ENCODE measurements at regions not wholly inside any gene's neighbourhood (a gene's known extent, or its start where the extent isn't known, plus 50 kb on each side); places are given as distances from the start of the nearest gene placed in this dataset.
A peak's percentile ranks its signal among the peaks of the same experiment; 100 is the strongest.

- H3K27me3 ChIP-seq (ENCODE audit: low read length), result no peaks in the 10 kb centered on the region
- peaks cover 5% of the 10 kb centered on the region for H3K4me1 ChIP-seq (ENCODE audit: insufficient read depth, low read length)
- ChIA-PET POLR2A (ENCODE audit: unreplicated experiment) (no interaction called here), CTCF (no interaction called here)
- no peaks in the 10 kb centered on the region for H3K79me2 ChIP-seq (ENCODE audit: low read length)
- no peaks in the 10 kb centered on the region for H3F3A ChIP-seq (ENCODE audit: low read length, unreplicated experiment)
- H3K9me2 ChIP-seq (replicated peaks; ENCODE audit: low read length), result no peaks in the 10 kb centered on the region
- DNase-seq (no peak), ATAC-seq (no peak)
- no peak overlapping the region for H3K4me3 ChIP-seq (ENCODE audit: low read length)
- no peak overlapping the region for H3K9ac ChIP-seq (ENCODE audit: low read length)
- intact Hi-C loops (cut with micrococcal nuclease), result no loop called here
- H4K20me1 ChIP-seq (ENCODE audit: low read length), result no peaks in the 10 kb centered on the region
- no peak for TF ChIP-seq EZH2phosphoT487 (IDR thresholded peaks at IDR 0.05; ENCODE audit: borderline replicate concordance, low read length)
- no peak for TF ChIP-seq EZH2 (IDR thresholded peaks at IDR 0.05; ENCODE audit: low read length, unreplicated experiment)
- no peak for TF ChIP-seq CTCF (conservative IDR thresholded peaks at IDR 0.05; ENCODE audit: low read depth, low read length)
- no peak overlapping the region for H2AFZ ChIP-seq (ENCODE audit: low read length)
- H3K4me2 ChIP-seq (ENCODE audit: low read length), result no peak overlapping the region
- no TSS peak for BruUV-seq (replicated peaks)
- no peak overlapping the region for H3K27ac ChIP-seq (ENCODE audit: low read length)
- no peaks in the 10 kb centered on the region for H3K9me3 ChIP-seq (ENCODE audit: low read length)
- no peaks in the 10 kb centered on the region for H3K36me3 ChIP-seq (ENCODE audit: low read depth, low read length)
Observed at GRCh38 chr6:130593200-130593599, 227.4 kb downstream of the TMEM200A start.

GRCh38 chr6:130593948-130594347, 228.1 kb downstream of the TMEM200A start:
- Histone ChIP-seq H4K20me1 (ENCODE audit: low read length) (no peaks in the 10 kb centered on the region), H2AFZ (ENCODE audit: low read length) (no peak overlapping the region), H3K4me1 (ENCODE audit: insufficient read depth, low read length) (no peaks in the 10 kb centered on the region), H3K9ac (ENCODE audit: low read length) (no peak overlapping the region), H3F3A (ENCODE audit: low read length, unreplicated experiment) (no peaks in the 10 kb centered on the region), H3K9me2 (replicated peaks; ENCODE audit: low read length) (no peaks in the 10 kb centered on the region), H3K4me3 (ENCODE audit: low read length) (no peak overlapping the region), H3K9me3 (ENCODE audit: low read length) (no peaks in the 10 kb centered on the region), H3K36me3 (ENCODE audit: low read depth, low read length) (no peaks in the 10 kb centered on the region), H3K27ac (ENCODE audit: low read length) (no peak overlapping the region), H3K4me2 (ENCODE audit: low read length) (no peak overlapping the region), H3K79me2 (ENCODE audit: low read length) (no peaks in the 10 kb centered on the region), H3K27me3 (ENCODE audit: low read length) (no peaks in the 10 kb centered on the region)
- intact Hi-C loops (cut with micrococcal nuclease), result no loop called here
- DNase-seq (no peak), ATAC-seq (no peak)
- TF ChIP-seq EZH2phosphoT487 (IDR thresholded peaks at IDR 0.05; ENCODE audit: borderline replicate concordance, low read length) (no peak), CTCF (conservative IDR thresholded peaks at IDR 0.05; ENCODE audit: low read depth, low read length) (no peak), EZH2 (IDR thresholded peaks at IDR 0.05; ENCODE audit: low read length, unreplicated experiment) (no peak)
- ChIA-PET POLR2A (ENCODE audit: unreplicated experiment) (no interaction called here), CTCF (no interaction called here)
- no TSS peak for BruUV-seq (replicated peaks)

GRCh38 chr6:130598021-130598989, 228.9 kb upstream of the SMLR1 start:
- Histone ChIP-seq H3K4me3 (ENCODE audit: low read length) (no peak overlapping the region), H3K27ac (ENCODE audit: low read length) (no peak overlapping the region), H3K9me2 (replicated peaks; ENCODE audit: low read length) (no peaks in the 10 kb centered on the region), H2AFZ (ENCODE audit: low read length) (no peak overlapping the region), H3K79me2 (ENCODE audit: low read length) (no peaks in the 10 kb centered on the region), H4K20me1 (ENCODE audit: low read length) (no peaks in the 10 kb centered on the region), H3F3A (ENCODE audit: low read length, unreplicated experiment) (no peaks in the 10 kb centered on the region), H3K9ac (ENCODE audit: low read length) (no peak overlapping the region), H3K27me3 (ENCODE audit: low read length) (no peaks in the 10 kb centered on the region), H3K36me3 (ENCODE audit: low read depth, low read length) (no peaks in the 10 kb centered on the region), H3K9me3 (ENCODE audit: low read length) (no peaks in the 10 kb centered on the region), H3K4me2 (ENCODE audit: low read length) (no peak overlapping the region), H3K4me1 (ENCODE audit: insufficient read depth, low read length) (peaks cover 25% of the 10 kb centered on the region)
- ATAC-seq (no peak), DNase-seq (peak; percentile 55)
- TF ChIP-seq EZH2phosphoT487 (IDR thresholded peaks at IDR 0.05; ENCODE audit: borderline replicate concordance, low read length) (no peak), EZH2 (IDR thresholded peaks at IDR 0.05; ENCODE audit: low read length, unreplicated experiment) (no peak), CTCF (conservative IDR thresholded peaks at IDR 0.05; ENCODE audit: low read depth, low read length) (no peak)
- intact Hi-C loops (cut with micrococcal nuclease), result no loop called here
- BruUV-seq (replicated peaks), result no TSS peak
- ChIA-PET CTCF (no interaction called here), POLR2A (ENCODE audit: unreplicated experiment) (no interaction called here)

Measured in PC-3 (cell line).